CD1c-positive myeloid dendritic cell (primary cell): ENCODE measurements at regions not wholly inside any gene's neighbourhood (a gene's known extent, or its start where the extent isn't known, plus 50 kb on each side); places are given as distances from the start of the nearest gene placed in this dataset.

Source experiments
- DNase-seq: peaks from one replicate; pipeline ENCODE4 v3.0.0-alpha.2; 2016; ENCODE audit errors: extremely low spot score

DNA sequence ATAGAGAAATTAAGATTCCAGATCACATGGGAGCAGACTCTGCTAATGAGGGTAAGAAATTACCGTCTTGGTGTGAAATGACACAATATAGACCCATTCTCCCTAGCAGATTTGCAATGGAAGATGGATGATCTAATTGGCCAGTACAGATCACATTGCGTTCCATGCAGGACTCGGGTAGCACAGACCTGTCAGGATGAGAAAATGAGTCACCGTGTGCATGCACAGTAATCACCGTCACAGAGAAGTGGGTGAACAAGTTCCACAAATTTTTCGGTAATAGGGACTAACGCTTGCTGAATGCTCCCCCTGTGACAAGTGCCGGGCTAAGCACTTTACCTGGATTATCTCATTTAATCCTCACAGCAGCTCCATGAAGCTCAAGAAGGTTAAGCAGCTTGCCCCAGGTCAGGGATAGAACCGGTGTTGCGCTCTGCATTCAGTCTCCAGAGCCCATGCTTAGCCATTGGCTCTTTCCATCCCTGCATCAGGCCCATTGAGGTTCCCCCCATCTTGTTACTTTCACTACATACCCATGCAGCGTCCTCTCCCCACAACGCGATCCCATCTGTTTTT is 375.6 kb downstream of the FBXW7 start:
- DNase-seq: no peak

DNA sequence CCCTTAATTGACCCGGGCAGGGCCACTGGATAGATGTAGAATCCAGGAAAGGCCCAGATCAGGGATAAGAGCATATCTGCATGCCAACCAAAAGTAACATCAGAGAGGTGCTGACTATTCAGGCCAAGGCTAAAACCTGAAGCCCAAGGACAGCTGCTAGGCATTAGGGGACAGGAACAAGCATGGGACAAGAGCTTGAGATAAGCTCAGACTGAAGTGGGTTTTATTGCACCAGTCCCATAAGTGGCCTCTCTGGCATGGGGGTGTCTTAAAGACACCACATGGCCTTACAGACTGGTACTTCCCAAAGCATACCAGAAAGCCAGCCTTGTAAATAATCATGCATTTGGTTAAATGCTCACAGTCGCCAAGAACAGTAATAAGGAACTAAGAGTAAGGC is 376.1 kb downstream of the FBXW7 start:
- no peak for DNase-seq

DNA sequence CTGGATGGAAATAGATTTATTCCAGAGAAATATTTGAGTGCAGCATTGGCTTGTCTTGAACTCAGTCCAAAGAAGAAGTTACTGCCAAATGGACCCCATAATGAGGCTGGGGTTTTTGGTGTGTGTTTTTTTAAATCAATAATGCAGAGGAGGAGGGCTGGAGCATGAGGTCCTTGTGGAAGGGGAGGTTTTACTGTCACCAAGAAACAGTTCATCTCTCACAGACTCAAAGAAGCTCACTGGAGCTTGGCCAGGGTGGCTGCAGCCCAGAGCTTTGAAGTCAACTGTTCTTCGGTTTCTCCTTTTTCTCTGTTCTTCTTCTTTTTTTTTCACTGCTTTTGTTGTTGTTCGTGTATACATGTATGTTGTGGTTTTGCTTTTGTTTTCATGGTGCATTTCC is 377.7 kb downstream of the FBXW7 start:
- no peak for DNase-seq

- DNase-seq: no peak
Measured at GRCh38 chr4:152157629-152158028, 378.3 kb downstream of the FBXW7 start.

DNA sequence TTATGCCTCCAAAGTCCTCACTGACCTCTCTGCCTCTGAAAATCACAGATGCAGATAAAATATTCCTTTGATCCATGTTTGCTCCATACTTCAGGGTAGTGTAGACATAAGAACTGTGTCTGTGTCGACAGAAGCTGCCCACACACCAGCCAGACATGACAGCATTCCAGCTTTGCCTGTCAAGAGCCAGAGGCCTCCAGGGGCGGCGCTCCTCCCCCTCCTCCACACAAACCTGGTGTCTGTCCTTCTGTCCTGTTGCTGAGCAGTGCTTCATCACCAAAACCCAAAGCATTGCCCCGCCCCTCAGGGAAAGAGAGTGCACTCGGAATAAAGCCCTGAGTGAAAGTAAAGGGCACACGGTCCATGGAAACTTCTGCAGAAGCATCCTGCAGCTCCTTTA is 379.4 kb downstream of the FBXW7 start:
- DNase-seq: no peak

GRCh38 chr4:152155070-152155469 is 380.8 kb downstream of the FBXW7 start:
- no peak for DNase-seq

GRCh38 chr4:152154433-152154832 is 381.5 kb downstream of the FBXW7 start:
- DNase-seq: no peak

- DNase-seq: no peak
Measured at GRCh38 chr4:152153476-152154270, 382.2 kb downstream of the FBXW7 start.

GRCh38 chr4:152150214-152150613 is 385.7 kb downstream of the FBXW7 start:
- no peak for DNase-seq

DNA sequence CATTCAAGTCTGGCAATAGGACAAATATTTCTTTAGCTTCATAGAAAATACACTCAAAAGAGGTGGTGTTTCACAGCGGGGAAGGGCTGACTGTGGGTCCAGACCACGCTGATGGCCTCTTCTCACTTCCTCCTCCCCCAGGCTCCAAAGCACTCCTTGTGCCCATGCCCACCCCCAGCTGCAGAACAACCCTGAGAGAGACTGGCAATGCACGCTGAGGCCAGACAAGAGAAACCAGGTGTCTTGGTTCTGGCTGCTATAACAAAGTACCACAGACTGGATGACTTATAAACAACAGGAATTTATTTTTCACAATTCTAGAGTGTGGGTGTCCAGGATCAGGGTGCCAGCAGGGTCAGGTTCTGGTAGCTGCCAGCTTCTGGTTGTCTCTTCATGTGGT is 386.1 kb downstream of the FBXW7 start:
- DNase-seq: no peak

DNA sequence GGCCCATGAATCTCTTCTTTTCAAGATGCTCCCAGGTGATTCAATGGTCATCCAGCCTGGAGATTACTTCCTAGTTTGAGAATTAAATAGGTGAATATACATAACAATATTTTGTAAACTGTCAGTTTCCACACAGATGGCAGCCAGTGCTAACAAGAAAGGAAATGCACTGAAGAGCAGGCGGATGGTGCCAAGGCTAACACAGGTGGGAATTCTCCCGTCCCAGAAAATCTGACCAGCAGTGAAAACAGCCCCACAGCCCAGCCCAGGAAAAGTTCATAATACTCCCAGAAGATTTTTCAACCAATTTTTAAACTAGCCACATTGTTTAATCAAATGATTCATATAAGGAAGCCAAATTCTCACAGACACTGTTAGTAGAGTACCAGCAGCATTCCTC is 387.2 kb upstream of the GATB start:
- no peak for DNase-seq

DNA sequence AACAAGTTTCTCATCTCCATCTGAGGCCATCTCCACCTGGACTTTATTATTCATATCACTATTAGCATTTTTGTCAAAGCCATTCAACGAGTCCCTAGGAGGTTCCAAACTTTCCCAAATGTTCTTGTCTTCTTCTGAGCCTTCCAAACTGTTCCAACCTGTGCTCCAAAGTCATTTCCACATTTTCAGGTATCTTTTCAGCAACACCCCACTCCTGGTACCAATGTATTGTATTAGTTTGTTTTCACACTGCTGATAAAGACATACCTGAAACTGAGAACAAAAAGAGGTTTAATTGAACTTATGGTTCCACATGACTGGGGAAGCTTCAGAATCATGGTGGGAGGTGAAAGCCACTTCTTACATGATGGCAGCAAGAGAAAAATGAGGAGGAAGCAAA is 385.4 kb upstream of the GATB start:
- DNase-seq: no peak

- DNase-seq: no peak
Measured at GRCh38 chr4:152143806-152144205, 383.0 kb upstream of the GATB start.

GRCh38 chr4:152138451-152138850 is 377.6 kb upstream of the GATB start:
- no peak for DNase-seq

GRCh38 chr4:152132776-152133175 is 372.0 kb upstream of the GATB start:
- DNase-seq: no peak

GRCh38 chr4:152128356-152128755 is 367.5 kb upstream of the GATB start:
- DNase-seq: no peak

- DNase-seq: no peak
Measured at GRCh38 chr4:152126238-152126637, 365.4 kb upstream of the GATB start.

DNA sequence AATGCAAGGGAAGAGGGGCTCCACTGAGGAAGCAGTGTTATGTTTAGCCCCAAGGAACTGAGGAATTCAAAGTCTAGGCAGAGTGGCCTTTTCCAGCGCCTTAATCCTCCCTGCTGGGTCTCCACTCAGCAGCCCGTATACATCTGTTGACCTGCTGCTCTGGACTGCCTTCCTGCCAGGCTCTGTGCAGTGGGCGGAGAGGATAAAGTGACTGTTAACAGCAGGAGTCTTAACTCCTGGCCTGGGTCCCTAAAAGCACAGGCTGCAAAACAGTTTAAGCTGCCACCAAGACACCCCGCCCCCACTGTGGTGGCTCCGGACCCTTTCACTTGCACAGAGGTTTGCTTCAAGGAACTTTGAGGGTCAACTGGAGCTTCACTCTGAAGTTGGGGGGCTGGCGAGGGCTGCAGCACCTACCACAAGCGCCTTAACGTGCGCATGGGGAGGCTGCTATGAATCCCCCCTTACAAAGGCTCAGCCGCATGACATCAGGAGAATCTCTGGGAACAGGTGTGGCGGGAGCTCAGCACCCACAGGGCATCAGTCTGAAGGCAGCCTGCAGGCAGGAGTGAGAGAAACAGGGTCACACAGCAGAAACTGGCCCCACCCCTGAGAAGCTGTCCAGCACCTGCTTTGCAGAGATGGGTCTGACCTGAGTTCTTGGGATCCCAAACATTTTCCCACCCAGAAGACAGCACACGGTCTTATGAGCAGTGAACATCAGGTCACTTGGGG is 358.2 kb upstream of the GATB start:
- DNase-seq: no peak

DNA sequence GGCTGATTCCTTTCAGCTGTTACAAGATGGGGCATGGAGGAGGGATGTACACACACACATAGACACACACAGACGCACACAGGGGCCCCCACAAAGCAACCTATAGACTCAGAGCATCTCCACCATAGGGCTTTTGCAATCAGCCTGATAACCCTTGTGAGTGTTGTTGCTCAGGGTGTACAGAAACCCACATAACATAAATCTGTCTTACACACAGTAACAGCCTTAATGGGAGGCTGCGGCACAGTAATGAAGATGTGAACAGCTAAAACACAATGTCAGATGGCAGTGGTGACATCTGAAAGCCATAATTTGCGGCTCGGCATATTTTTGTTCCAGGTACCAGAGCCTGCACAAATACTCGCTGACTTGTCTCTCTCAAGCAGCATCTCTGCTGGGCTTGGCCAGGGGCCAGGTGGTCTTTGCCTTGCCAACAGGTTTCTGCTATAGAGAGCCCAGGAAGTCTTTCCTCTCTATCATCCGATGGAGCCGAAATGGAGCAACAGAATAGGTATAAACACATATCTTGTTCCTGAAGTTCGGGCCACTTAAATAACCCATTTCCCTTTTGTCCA is 357.2 kb upstream of the GATB start:
- DNase-seq: no peak

- no peak for DNase-seq
Measured at GRCh38 chr4:152117520-152117919, 356.7 kb upstream of the GATB start.

DNA sequence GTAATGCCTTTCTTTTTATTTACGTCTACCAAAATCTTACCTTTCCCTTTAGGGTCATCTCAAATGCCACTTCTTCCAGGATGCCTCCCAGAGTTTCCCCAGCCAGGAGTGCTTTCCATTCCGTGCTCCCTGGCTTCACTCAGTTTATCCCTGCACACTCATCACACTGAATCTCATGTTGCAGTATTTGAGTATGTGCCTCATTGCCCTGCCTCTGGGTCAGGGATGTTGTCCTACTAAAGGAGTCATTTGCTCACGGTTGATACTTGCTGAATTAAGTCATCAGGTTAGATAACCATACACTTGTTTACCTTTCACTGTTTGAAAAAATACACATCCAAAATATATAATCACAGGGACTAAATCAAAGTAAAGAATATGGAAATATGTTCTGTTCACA is 356.2 kb upstream of the GATB start:
- DNase-seq: no peak

DNA sequence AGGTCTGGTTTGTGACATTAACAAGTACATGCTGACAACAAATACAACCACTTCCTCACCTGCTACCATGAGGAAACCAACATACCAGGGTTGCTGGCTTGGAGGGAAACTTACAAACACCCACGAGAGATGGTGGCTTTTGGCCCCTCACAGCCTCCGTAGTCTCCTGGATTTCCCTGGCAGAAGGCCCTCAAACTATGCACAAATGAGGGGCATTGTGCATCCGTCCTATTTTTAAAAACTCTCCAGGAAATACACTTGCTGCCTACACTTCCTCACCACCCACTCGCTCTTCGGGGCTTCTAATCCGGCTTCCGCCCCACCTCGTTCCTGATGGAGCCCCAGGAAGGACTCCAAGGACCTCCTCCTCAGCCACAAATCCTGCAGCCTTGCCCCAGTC is 355.0 kb upstream of the GATB start:
- no peak for DNase-seq

DNA sequence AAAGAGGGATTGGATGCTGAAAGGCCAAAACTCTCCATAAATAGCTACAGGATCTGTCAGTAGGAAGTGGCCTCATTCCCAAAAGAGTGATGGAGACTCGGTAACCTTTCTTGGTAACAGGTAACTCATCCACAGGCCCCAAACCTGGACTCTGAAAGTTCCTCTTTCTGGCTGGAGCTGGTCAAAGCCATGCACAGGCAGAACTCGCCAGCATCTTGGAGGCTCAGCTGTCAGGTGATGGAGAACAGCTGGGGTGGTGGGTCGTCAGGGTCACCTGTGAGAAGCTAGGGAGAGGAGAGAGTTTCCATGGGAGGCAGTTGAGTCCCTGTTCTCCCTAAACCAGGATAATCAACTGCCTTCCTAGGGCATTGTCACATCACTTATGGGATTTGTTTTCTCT is 354.3 kb upstream of the GATB start:
- DNase-seq: no peak
